HL-60 (cell line): ENCODE measurements at regions not wholly inside any gene's neighbourhood (a gene's known extent, or its start where the extent isn't known, plus 50 kb on each side); places are given as distances from the start of the nearest gene placed in this dataset.

ENCODE experiments used
- DNase-seq, 2 experiments: peaks; one replicate each; pipeline ENCODE4 v3.0.0-alpha.2; 2010 to 2020; ENCODE audit warnings: low read depth in 1 of 2, low spot score in 1 of 2
- H3K27ac ChIP-seq: fragments of 250-450 bp; sonication (Bioruptor Pico); replicated peaks from 2 replicates; pipeline ENCODE4 v1.5.1; 2020; ENCODE audit warnings: mild to moderate bottlenecking, moderate library complexity
- H3K27me3 ChIP-seq: fragments of 250-450 bp; sonication (Bioruptor Pico); 2 replicates; pipeline ENCODE4 v1.5.1; 2021; ENCODE audit warnings: mild to moderate bottlenecking, moderate library complexity; ENCODE audit not compliant: insufficient read depth, poor library complexity, severe bottlenecking
- H3K4me3 ChIP-seq: replicated peaks from 2 replicates; pipeline ENCODE4 v1.5.1; 2011; ENCODE audit warnings: mild to moderate bottlenecking, control low read depth, low read length; ENCODE audit not compliant: insufficient read depth
- CTCF ChIP-seq: IDR thresholded peaks from one replicate; pipeline ENCODE4 v1.5.1; 2011; ENCODE audit warnings: low read length, control low read depth, inconsistent platforms; ENCODE audit not compliant: insufficient read depth
- GABPA ChIP-seq: IDR thresholded peaks from 2 replicates; pipeline ENCODE4 v1.6.1; 2012; ENCODE audit warnings: low read depth
- POLR2AphosphoS5 ChIP-seq: IDR thresholded peaks from 2 replicates; pipeline ENCODE4 v1.6.1; 2012; ENCODE audit warnings: low read depth
- REST ChIP-seq: IDR thresholded peaks from 2 replicates; pipeline ENCODE4 v1.6.1; 2012; ENCODE audit warnings: low read depth; ENCODE audit not compliant: insufficient replicate concordance
- SPI1 ChIP-seq: IDR thresholded peaks from 2 replicates; pipeline ENCODE4 v1.6.1; 2012; ENCODE audit warnings: low read depth, mild to moderate bottlenecking, borderline replicate concordance

- Histone ChIP-seq H3K4me3 (no peak overlapping the region), H3K27me3 (no peaks in the 10 kb centered on the region), H3K27ac (no peak overlapping the region)
- no peak for TF ChIP-seq REST
- TF ChIP-seq CTCF, result no peak
- DNase-seq, result no peak
These were observed 980.5 kb downstream of the FLRT2 start for GRCh38 chr14:86510491-86510890.

- TF ChIP-seq POLR2AphosphoS5, result no peak
- TF ChIP-seq SPI1, result no peak
- no peak overlapping the region for H3K4me3 ChIP-seq
- no peak for DNase-seq
- no peak overlapping the region for H3K27ac ChIP-seq
- H3K27me3 ChIP-seq, result no peaks in the 10 kb centered on the region
These were observed 975.9 kb downstream of the FLRT2 start for GRCh38 chr14:86505808-86506207.

GRCh38 chr14:86501611-86502010, 971.7 kb downstream of the FLRT2 start:
- H3K27ac ChIP-seq, result no peak overlapping the region
- no peak for TF ChIP-seq POLR2AphosphoS5
- TF ChIP-seq GABPA, result peak; percentile 16; the same call in 1 of the 2 replicates
- TF ChIP-seq SPI1, result no peak
- TF ChIP-seq REST, result no peak
- no peak for TF ChIP-seq CTCF
- H3K27me3 ChIP-seq, result no peaks in the 10 kb centered on the region
- peak in 1 of 2 experiments; percentile 16 for DNase-seq
- no peak overlapping the region for H3K4me3 ChIP-seq

- no peak for TF ChIP-seq REST
- no peak for TF ChIP-seq CTCF
- no peak for TF ChIP-seq POLR2AphosphoS5
- no peak for TF ChIP-seq SPI1
- TF ChIP-seq GABPA, result no peak
- H3K4me3 ChIP-seq, result no peak overlapping the region
- DNase-seq, result no peak
- H3K27ac ChIP-seq, result no peak overlapping the region
- H3K27me3 ChIP-seq, result no peaks in the 10 kb centered on the region
These were observed 961.8 kb downstream of the FLRT2 start for GRCh38 chr14:86491743-86492142.
